SK-N-SH (cell line): ENCODE measurements at regions not wholly inside any gene's neighbourhood (a gene's known extent, or its start where the extent isn't known, plus 50 kb on each side); places are given as distances from the start of the nearest gene placed in this dataset.

ENCODE experiments used
- CTCF ChIA-PET: fragments of 300-600, 350-600 bp; formaldehyde crosslinking; extraction: SDS; loops from one replicate; lab custom pipeline; 2021; lab: Yijun Ruan, JAX
- POLR2A ChIA-PET: fragments of 350-600 bp; sonication (Branson Sonifier 250); formaldehyde crosslinking; extraction: SDS; loops from one replicate; lab custom pipeline; 2020; ENCODE audit warnings: antibody characterized with exemption, inconsistent platforms; lab: Yijun Ruan, JAX
- DNase-seq: peaks from one replicate; pipeline ENCODE4 v3.0.0; 2012
- H2AFZ ChIP-seq: fragments of 200-600 bp; sonication (generic); 2 replicates; pipeline ENCODE4 v1.8.1; 2016; ENCODE audit warnings: antibody characterized with exemption, mild to moderate bottlenecking, low read depth
- H3F3A ChIP-seq: fragments of 200-600 bp; sonication (generic); replicated peaks from 2 replicates; pipeline ENCODE3; 2016; ENCODE audit warnings: antibody characterized with exemption, mild to moderate bottlenecking; ENCODE audit not compliant: insufficient read depth
- H3K27ac ChIP-seq, 2 experiments: fragments of 200-500 bp in 1 of 2; fragments of 200-600 bp in 1 of 2; sonication (Bioruptor generic) in 1 of 2; sonication (generic), shearing (Covaris generic) in 1 of 2; 2 replicates each; pipeline versions ENCODE4 v1.5.1 to v1.6.1; 2014 to 2016; ENCODE audit warnings: low read depth in 2 of 2, inconsistent platforms in 1 of 2, low read length in 1 of 2, mild to moderate bottlenecking in 1 of 2, mixed read lengths in 1 of 2
- H3K27me3 ChIP-seq: fragments of 200-600 bp; sonication (generic), shearing (Covaris generic); 2 replicates; pipeline ENCODE4 v1.6.1; 2016; ENCODE audit warnings: mixed run types; ENCODE audit not compliant: insufficient read depth
- H3K36me3 ChIP-seq, 2 experiments: fragments of 200-500 bp in 1 of 2; fragments of 200-600 bp in 1 of 2; sonication (Bioruptor generic) in 1 of 2; sonication (generic) in 1 of 2; replicated peaks in 1 of 2; 2 replicates each; pipeline versions ENCODE3 to v1.5.1; 2014 to 2016; ENCODE audit warnings: low read length in 1 of 2, mild to moderate bottlenecking in 1 of 2; ENCODE audit not compliant: insufficient read depth in 2 of 2, control insufficient read depth in 1 of 2
- H3K4me1 ChIP-seq, 2 experiments: fragments of 200-500 bp in 1 of 2; fragments of 200-600 bp in 1 of 2; sonication (Bioruptor generic) in 1 of 2; sonication (generic), shearing (Covaris generic) in 1 of 2; 2 replicates each; pipeline versions ENCODE4 v1.5.1 to v1.6.1; 2014 to 2016; ENCODE audit warnings: low read depth in 1 of 2, low read length in 1 of 2, mixed run types in 1 of 2; ENCODE audit not compliant: insufficient read depth in 2 of 2, control insufficient read depth in 1 of 2
- H3K4me2 ChIP-seq: fragments of 200-600 bp; sonication (generic), shearing (Covaris generic); 2 replicates; pipeline ENCODE4 v1.6.1; 2017; ENCODE audit warnings: mixed run types
- H3K4me3 ChIP-seq, 2 experiments: fragments of 200-500 bp in 1 of 2; fragments of 200-600 bp in 1 of 2; sonication (Bioruptor generic) in 1 of 2; sonication (generic), shearing (Covaris generic) in 1 of 2; 2 replicates each; pipeline versions ENCODE4 v1.5.1 to v1.8.1; 2014 to 2016; ENCODE audit warnings: low read depth in 2 of 2, inconsistent platforms in 1 of 2, low read length in 1 of 2, mild to moderate bottlenecking in 1 of 2, mixed read lengths in 1 of 2, moderate library complexity in 1 of 2
- H3K79me2 ChIP-seq: fragments of 200-600 bp; sonication (generic); 2 replicates; pipeline ENCODE4 v1.8.1; 2017; ENCODE audit warnings: mild to moderate bottlenecking; ENCODE audit not compliant: insufficient read depth
- H3K9ac ChIP-seq: fragments of 200-600 bp; sonication (generic); 2 replicates; pipeline ENCODE4 v1.6.1; 2017; ENCODE audit warnings: mixed run types
- H3K9me2 ChIP-seq: fragments of 200-600 bp; sonication (generic); 2 replicates; pipeline ENCODE4 v1.6.1; 2017; ENCODE audit warnings: mixed run types
- H3K9me3 ChIP-seq: fragments of 200-600 bp; sonication (generic); 2 replicates; pipeline ENCODE4 v1.6.1; 2017; ENCODE audit warnings: mixed run types, mild to moderate bottlenecking, moderate library complexity
- H4K20me1 ChIP-seq: fragments of 200-600 bp; sonication (generic); 2 replicates; pipeline ENCODE4 v1.6.1; 2017; ENCODE audit warnings: mild to moderate bottlenecking, mixed run types; ENCODE audit not compliant: insufficient read depth
- ELF1 ChIP-seq: IDR thresholded peaks from 2 replicates; pipeline ENCODE4 v1.4.0; 2012
- FOXM1 ChIP-seq: IDR thresholded peaks from 2 replicates; pipeline ENCODE4 v1.4.0; 2012; ENCODE audit warnings: low read depth, mild to moderate bottlenecking
- MAX ChIP-seq: IDR thresholded peaks from 2 replicates; pipeline ENCODE4 v1.4.0; 2012; ENCODE audit warnings: low read depth
- MXI1 ChIP-seq: IDR thresholded peaks from 2 replicates; pipeline ENCODE4 v1.6.1; 2012; ENCODE audit warnings: mild to moderate bottlenecking, low read depth, low read length, improper control_type of control experiment
- PBX3 ChIP-seq: IDR thresholded peaks from 2 replicates; pipeline ENCODE4; 2012
- POLR2AphosphoS5 ChIP-seq: IDR thresholded peaks from 2 replicates; pipeline ENCODE4 v1.6.1; 2012; ENCODE audit warnings: low read depth, low read length
- RCOR1 ChIP-seq: fragments of 150-350 bp; IDR thresholded peaks from 2 replicates; pipeline ENCODE4 v1.6.1; 2017; ENCODE audit warnings: antibody characterized with exemption, low read length
- YY1 ChIP-seq: IDR thresholded peaks from 2 replicates; pipeline ENCODE4 v1.4.0; 2012; ENCODE audit warnings: low read depth, mild to moderate bottlenecking
- WGBS: methylation state at CpG from one replicate; pipeline ENCODE4 v1.1.6; 2017; ENCODE audit warnings: low lambda C conversion rate; 5-methylcytosine and 5-hydroxymethylcytosine counted together
- small RNA-seq, 7 experiments: library from RNA; depleted of rRNA; stranded (forward); fragments of <200 nt; gene quantifications; one replicate each; pipeline ENCODE3, GENCODE V24; 2012
- TF ChIP-seq, protein P1 (sequence below): IDR thresholded peaks from 2 replicates; pipeline ENCODE4 v1.4.0; 2012; ENCODE audit warnings: low read depth, borderline replicate concordance
- TF ChIP-seq, protein P2 (sequence below): IDR thresholded peaks from 2 replicates; pipeline ENCODE4 v1.4.0; 2012; ENCODE audit warnings: low read depth, borderline replicate concordance

GRCh38 chr6:65761890-65762289 is 54.9 kb upstream of the EYS start:
- Histone ChIP-seq H3K27me3 (no peaks in the 10 kb centered on the region), H3K4me2 (no peak overlapping the region), H2AFZ (no peak overlapping the region), H3K9ac (no peak overlapping the region), H3K79me2 (no peaks in the 10 kb centered on the region), H4K20me1 (no peaks in the 10 kb centered on the region), H3K27ac (no peak overlapping the region), H3F3A (no peaks in the 10 kb centered on the region), H3K4me1 (no peaks in the 10 kb centered on the region), H3K4me3 (no peak overlapping the region), H3K9me3 (no peaks in the 10 kb centered on the region), H3K9me2 (no peaks in the 10 kb centered on the region), H3K36me3 (no peaks in the 10 kb centered on the region)
- DNase-seq: no peak
- 21% methylated on average over 4 of the region's 4 CpGs for WGBS
- ChIA-PET CTCF (no interaction called here), POLR2A (no interaction called here)
- TF ChIP-seq MAX: no peak

- Histone ChIP-seq H3K9me2 (no peaks in the 10 kb centered on the region), H3K27me3 (no peaks in the 10 kb centered on the region), H3K9me3 (no peaks in the 10 kb centered on the region), H3K4me3 (no peak overlapping the region), H4K20me1 (no peaks in the 10 kb centered on the region), H3K4me2 (no peak overlapping the region), H3F3A (no peaks in the 10 kb centered on the region), H3K27ac (no peak overlapping the region), H3K4me1 (no peaks in the 10 kb centered on the region), H3K79me2 (no peaks in the 10 kb centered on the region)
- CTCF ChIA-PET: no interaction called here
- 14% methylated on average over 1 of the region's 1 CpG for WGBS
- POLR2A ChIA-PET: no interaction called here
- TF ChIP-seq PBX3 (no peak), FOXM1 (no peak), POLR2AphosphoS5 (no peak), RCOR1 (no peak), ELF1 (no peak), YY1 (no peak), MXI1 (no peak)
- TF ChIP-seq, protein P1, sequence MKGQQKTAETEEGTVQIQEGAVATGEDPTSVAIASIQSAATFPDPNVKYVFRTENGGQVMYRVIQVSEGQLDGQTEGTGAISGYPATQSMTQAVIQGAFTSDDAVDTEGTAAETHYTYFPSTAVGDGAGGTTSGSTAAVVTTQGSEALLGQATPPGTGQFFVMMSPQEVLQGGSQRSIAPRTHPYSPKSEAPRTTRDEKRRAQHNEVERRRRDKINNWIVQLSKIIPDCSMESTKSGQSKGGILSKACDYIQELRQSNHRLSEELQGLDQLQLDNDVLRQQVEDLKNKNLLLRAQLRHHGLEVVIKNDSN: no peak
- TF ChIP-seq, protein P2, sequence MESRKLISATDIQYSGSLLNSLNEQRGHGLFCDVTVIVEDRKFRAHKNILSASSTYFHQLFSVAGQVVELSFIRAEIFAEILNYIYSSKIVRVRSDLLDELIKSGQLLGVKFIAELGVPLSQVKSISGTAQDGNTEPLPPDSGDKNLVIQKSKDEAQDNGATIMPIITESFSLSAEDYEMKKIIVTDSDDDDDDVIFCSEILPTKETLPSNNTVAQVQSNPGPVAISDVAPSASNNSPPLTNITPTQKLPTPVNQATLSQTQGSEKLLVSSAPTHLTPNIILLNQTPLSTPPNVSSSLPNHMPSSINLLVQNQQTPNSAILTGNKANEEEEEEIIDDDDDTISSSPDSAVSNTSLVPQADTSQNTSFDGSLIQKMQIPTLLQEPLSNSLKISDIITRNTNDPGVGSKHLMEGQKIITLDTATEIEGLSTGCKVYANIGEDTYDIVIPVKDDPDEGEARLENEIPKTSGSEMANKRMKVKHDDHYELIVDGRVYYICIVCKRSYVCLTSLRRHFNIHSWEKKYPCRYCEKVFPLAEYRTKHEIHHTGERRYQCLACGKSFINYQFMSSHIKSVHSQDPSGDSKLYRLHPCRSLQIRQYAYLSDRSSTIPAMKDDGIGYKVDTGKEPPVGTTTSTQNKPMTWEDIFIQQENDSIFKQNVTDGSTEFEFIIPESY: no peak
- TF ChIP-seq, all 33 proteins: peak for 0
- DNase-seq: no peak
- Histone ChIP-seq H3K36me3 (no peaks in the 10 kb centered on the region), H2AFZ (no peak overlapping the region), H3K9ac (no peak overlapping the region)
These were observed 53.3 kb upstream of the EYS start for GRCh38 chr6:65760285-65760684.

Small RNA genes lying in the stretch of these regions (small RNA-seq; reads per million reads assigned to genes)
- gene RF00019: 0 reads per million in 7 experiments
- 0 reads per million in 7 experiments for gene RF00571
- gene RNA5SP208: 0 to 1.7 (median 0.10) reads per million in 7 experiments
- 0 to 0.39 (median 0) reads per million in 7 experiments for gene RNU6-280P
- 0 reads per million in 7 experiments for gene RNU7-66P
